Bronchial epithelial cell (primary cell): ENCODE measurements at regions not wholly inside any gene's neighbourhood (a gene's known extent, or its start where the extent isn't known, plus 50 kb on each side); places are given as distances from the start of the nearest gene placed in this dataset.

Experiments used
- DNase-seq: peaks from one replicate; pipeline ENCODE4 v3.0.0-alpha.2; 2010; ENCODE audit warnings: low read depth
- FAIRE-seq: peaks from 2 replicates; lab custom pipeline; 2011; peaks lifted over from hg19 to GRCh38; lab: Jason Lieb, UNC
- H3K27me3 ChIP-seq: 2 replicates; pipeline ENCODE4 v1.5.1; 2011; ENCODE audit warnings: low read length; ENCODE audit not compliant: control insufficient read depth, insufficient read depth
- H3K36me3 ChIP-seq: 2 replicates; pipeline ENCODE4 v1.5.1; 2011; ENCODE audit warnings: low read length; ENCODE audit not compliant: control insufficient read depth, insufficient read depth
- H3K4me3 ChIP-seq: 2 replicates; pipeline ENCODE4 v1.5.1; 2011; ENCODE audit warnings: mild to moderate bottlenecking, low read depth, low read length, control low read depth
- TF ChIP-seq, protein P1 (sequence below): IDR thresholded peaks from 2 replicates; pipeline ENCODE4 v1.5.1; 2011; ENCODE audit warnings: mild to moderate bottlenecking, moderate library complexity, low read length, control low read depth, inconsistent platforms; ENCODE audit not compliant: insufficient read depth, severe bottlenecking

- no peak for FAIRE-seq
- no peaks in the 10 kb centered on the region for H3K36me3 ChIP-seq
- DNase-seq: no peak
- no peaks in the 10 kb centered on the region for H3K27me3 ChIP-seq
- TF ChIP-seq, protein P1, sequence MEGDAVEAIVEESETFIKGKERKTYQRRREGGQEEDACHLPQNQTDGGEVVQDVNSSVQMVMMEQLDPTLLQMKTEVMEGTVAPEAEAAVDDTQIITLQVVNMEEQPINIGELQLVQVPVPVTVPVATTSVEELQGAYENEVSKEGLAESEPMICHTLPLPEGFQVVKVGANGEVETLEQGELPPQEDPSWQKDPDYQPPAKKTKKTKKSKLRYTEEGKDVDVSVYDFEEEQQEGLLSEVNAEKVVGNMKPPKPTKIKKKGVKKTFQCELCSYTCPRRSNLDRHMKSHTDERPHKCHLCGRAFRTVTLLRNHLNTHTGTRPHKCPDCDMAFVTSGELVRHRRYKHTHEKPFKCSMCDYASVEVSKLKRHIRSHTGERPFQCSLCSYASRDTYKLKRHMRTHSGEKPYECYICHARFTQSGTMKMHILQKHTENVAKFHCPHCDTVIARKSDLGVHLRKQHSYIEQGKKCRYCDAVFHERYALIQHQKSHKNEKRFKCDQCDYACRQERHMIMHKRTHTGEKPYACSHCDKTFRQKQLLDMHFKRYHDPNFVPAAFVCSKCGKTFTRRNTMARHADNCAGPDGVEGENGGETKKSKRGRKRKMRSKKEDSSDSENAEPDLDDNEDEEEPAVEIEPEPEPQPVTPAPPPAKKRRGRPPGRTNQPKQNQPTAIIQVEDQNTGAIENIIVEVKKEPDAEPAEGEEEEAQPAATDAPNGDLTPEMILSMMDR: no peak
- H3K4me3 ChIP-seq: no peak overlapping the region
Measured at GRCh38 chr2:219991116-219991515, 363.7 kb downstream of the SLC4A3 start.

DNA sequence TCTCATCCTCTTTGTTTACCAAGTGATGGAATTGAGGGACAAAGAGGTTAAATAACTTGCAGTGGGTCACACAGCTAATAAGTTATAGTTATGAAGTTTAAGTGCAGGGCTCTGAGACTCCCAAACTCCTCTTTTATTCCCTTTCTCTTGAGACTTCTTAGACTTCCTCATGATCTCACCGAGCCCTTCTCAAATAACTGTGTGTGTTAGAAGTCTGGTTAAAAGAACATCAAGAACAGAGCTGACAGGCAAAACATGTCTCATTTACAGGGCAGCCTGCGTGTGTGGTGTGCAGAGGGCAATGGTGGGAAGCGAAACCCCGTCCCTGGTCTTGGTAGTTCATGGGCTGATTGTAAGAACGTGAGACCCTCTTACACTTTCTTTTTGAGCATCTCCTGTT, 368.0 kb downstream of the SLC4A3 start:
- TF ChIP-seq, protein P1: no peak

GRCh38 chr2:219995991-219996765, 368.7 kb downstream of the SLC4A3 start:
- DNase-seq (no peak), FAIRE-seq (peak; percentile 81)
- TF ChIP-seq, protein P1: no peak
- Histone ChIP-seq H3K36me3 (no peaks in the 10 kb centered on the region), H3K27me3 (no peaks in the 10 kb centered on the region), H3K4me3 (no peak overlapping the region)

More for the DNA sequence above, 368.0 kb downstream of the SLC4A3 start:
- Histone ChIP-seq H3K36me3 (no peaks in the 10 kb centered on the region), H3K27me3 (no peaks in the 10 kb centered on the region), H3K4me3 (no peak overlapping the region)
- DNase-seq (no peak), FAIRE-seq (no peak)

DNA sequence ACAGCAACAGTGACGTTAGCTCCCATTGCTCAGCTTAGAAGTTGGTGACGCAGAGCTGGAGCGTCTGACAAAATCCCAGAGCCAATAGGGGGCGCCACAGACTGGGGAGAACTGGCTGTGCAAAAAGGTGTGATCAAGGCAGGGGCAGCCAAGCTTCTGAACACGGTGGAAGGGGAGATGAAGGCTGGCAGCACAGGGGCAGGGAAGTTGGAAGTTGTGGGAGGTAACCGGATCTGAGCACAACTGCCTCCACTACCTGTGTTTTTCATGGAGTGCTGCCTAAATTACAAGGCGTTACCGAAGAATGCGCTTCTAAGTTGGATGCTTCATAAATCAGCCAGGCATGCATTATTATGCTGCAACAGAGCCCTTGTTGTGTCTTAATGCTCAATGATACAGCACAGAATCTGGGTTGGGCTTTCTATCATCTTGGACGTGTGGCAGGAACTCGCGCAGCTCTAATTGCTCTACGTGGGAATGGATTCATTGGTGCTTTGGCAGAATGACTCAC, 370.0 kb downstream of the SLC4A3 start:
- Histone ChIP-seq H3K36me3 (no peaks in the 10 kb centered on the region), H3K4me3 (no peak overlapping the region), H3K27me3 (no peaks in the 10 kb centered on the region)
- peak; percentile 16 for DNase-seq
- FAIRE-seq: peak; percentile 13
- TF ChIP-seq, protein P1: peak; percentile 54

DNA sequence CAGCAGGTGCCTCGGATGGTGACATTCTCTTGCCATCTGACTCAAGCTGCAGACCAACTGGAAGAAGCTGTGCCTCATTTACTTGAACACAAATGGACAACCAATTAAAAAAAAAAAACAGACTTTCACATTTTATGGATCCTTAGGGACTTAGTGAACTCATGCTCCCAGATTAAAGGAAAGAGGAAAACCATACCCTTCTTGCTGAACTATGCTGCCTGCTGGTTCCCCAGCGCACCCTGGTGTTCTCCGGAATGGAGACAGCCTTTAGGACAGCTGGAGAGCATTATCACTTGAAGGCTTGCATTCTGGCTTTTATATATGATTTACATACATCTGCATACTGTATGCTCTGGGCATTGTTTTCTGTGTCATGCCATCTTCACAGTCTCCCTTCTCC, 370.7 kb downstream of the SLC4A3 start:
- no peak for FAIRE-seq
- no peak for DNase-seq

More for the DNA sequence above, 370.7 kb downstream of the SLC4A3 start:
- TF ChIP-seq, protein P1: no peak
- no peaks in the 10 kb centered on the region for H3K36me3 ChIP-seq
- no peak overlapping the region for H3K4me3 ChIP-seq
- H3K27me3 ChIP-seq: no peaks in the 10 kb centered on the region
